T-helper 17 cell (primary cell): ENCODE measurements at regions not wholly inside any gene's neighbourhood (a gene's known extent, or its start where the extent isn't known, plus 50 kb on each side); places are given as distances from the start of the nearest gene placed in this dataset.

ENCODE experiments used
- ATAC-seq: fragments of 150-1000 bp; cut with Tn5 transposase; 2 replicates; pipeline ENCODE4 v1.10.0; 2021; ENCODE audit warnings: mild to moderate bottlenecking, moderate library complexity
- DNase-seq, 3 donors: peaks; one replicate each; pipeline versions ENCODE4 v3.0.0 to v3.0.0-alpha.2; 2020 to 2021
- H3K9me3 ChIP-seq: one replicate; pipeline ENCODE4 v1.7.0; 2013; ENCODE audit warnings: low read length, mild to moderate bottlenecking; ENCODE audit not compliant: control insufficient read depth, poor library complexity, severe bottlenecking
- H3K27ac Mint-ChIP-seq: one replicate; pipeline ENCODE4 v1.8.0; 2022; ENCODE audit warnings: mild to moderate bottlenecking, moderate library complexity, mixed read lengths
- H3K27me3 Mint-ChIP-seq: one replicate; pipeline ENCODE4 v1.8.0; 2022; ENCODE audit warnings: mixed read lengths
- H3K36me3 Mint-ChIP-seq: one replicate; pipeline ENCODE4 v1.8.0; 2022; ENCODE audit warnings: low read depth, mixed read lengths
- H3K4me1 Mint-ChIP-seq: one replicate; pipeline ENCODE4 v1.8.0; 2022; ENCODE audit warnings: mild to moderate bottlenecking, mixed read lengths
- H3K4me3 Mint-ChIP-seq: one replicate; pipeline ENCODE4 v1.8.0; 2022; ENCODE audit warnings: mild to moderate bottlenecking, moderate library complexity, mixed read lengths

GRCh38 chr19:31730270-31730669 is 381.0 kb upstream of the TSHZ3 start:
- H3K9me3 ChIP-seq: no peaks in the 10 kb centered on the region
- no peak for DNase-seq
- H3K27ac Mint-ChIP-seq: no peak overlapping the region
- no peaks in the 10 kb centered on the region for H3K27me3 Mint-ChIP-seq
- H3K36me3 Mint-ChIP-seq: no peaks in the 10 kb centered on the region
- no peaks in the 10 kb centered on the region for H3K4me1 Mint-ChIP-seq
- ATAC-seq: no peak
- H3K4me3 Mint-ChIP-seq: no peak overlapping the region

- H3K4me3 Mint-ChIP-seq: no peak overlapping the region
- H3K27ac Mint-ChIP-seq: no peak overlapping the region
- ATAC-seq: no peak
These were observed 384.4 kb upstream of the TSHZ3 start for GRCh38 chr19:31733591-31733990.

GRCh38 chr19:31742249-31742648 is 393.0 kb upstream of the TSHZ3 start:
- no peak for DNase-seq
- no peak overlapping the region for H3K27ac Mint-ChIP-seq

More at GRCh38 chr19:31733591-31733990, 384.4 kb upstream of the TSHZ3 start:
- H3K9me3 ChIP-seq: no peaks in the 10 kb centered on the region
- DNase-seq: no peak
- no peaks in the 10 kb centered on the region for H3K4me1 Mint-ChIP-seq
- no peaks in the 10 kb centered on the region for H3K27me3 Mint-ChIP-seq
- H3K36me3 Mint-ChIP-seq: no peaks in the 10 kb centered on the region

GRCh38 chr19:31745731-31746130 is 396.5 kb upstream of the TSHZ3 start:
- no peak for DNase-seq

More at GRCh38 chr19:31742249-31742648, 393.0 kb upstream of the TSHZ3 start:
- no peaks in the 10 kb centered on the region for H3K4me1 Mint-ChIP-seq
- no peak overlapping the region for H3K4me3 Mint-ChIP-seq
- no peaks in the 10 kb centered on the region for H3K27me3 Mint-ChIP-seq
- H3K36me3 Mint-ChIP-seq: no peaks in the 10 kb centered on the region
- H3K9me3 ChIP-seq: no peaks in the 10 kb centered on the region
- ATAC-seq: no peak

GRCh38 chr19:31749231-31749630 is 400.0 kb upstream of the TSHZ3 start:
- Mint-ChIP-seq H3K27ac (no peak overlapping the region), H3K36me3 (no peaks in the 10 kb centered on the region), H3K4me3 (no peak overlapping the region)

More at GRCh38 chr19:31745731-31746130, 396.5 kb upstream of the TSHZ3 start:
- no peaks in the 10 kb centered on the region for H3K4me1 Mint-ChIP-seq
- no peaks in the 10 kb centered on the region for H3K9me3 ChIP-seq
- no peak for ATAC-seq
- no peak overlapping the region for H3K4me3 Mint-ChIP-seq
- no peak overlapping the region for H3K27ac Mint-ChIP-seq
- no peaks in the 10 kb centered on the region for H3K36me3 Mint-ChIP-seq
- H3K27me3 Mint-ChIP-seq: no peaks in the 10 kb centered on the region

GRCh38 chr19:31759359-31759758 is 410.1 kb upstream of the TSHZ3 start:
- H3K27me3 Mint-ChIP-seq: no peaks in the 10 kb centered on the region
- no peaks in the 10 kb centered on the region for H3K36me3 Mint-ChIP-seq
- no peak overlapping the region for H3K4me3 Mint-ChIP-seq
- ATAC-seq: no peak
- H3K27ac Mint-ChIP-seq: no peak overlapping the region
- no peaks in the 10 kb centered on the region for H3K4me1 Mint-ChIP-seq
- H3K9me3 ChIP-seq: no peaks in the 10 kb centered on the region
- DNase-seq: no peak

More at GRCh38 chr19:31749231-31749630, 400.0 kb upstream of the TSHZ3 start:
- DNase-seq (no peak), ATAC-seq (no peak)
- no peaks in the 10 kb centered on the region for H3K4me1 Mint-ChIP-seq
- no peaks in the 10 kb centered on the region for H3K9me3 ChIP-seq
- no peaks in the 10 kb centered on the region for H3K27me3 Mint-ChIP-seq

- Mint-ChIP-seq H3K36me3 (no peaks in the 10 kb centered on the region), H3K4me1 (no peaks in the 10 kb centered on the region), H3K27me3 (no peaks in the 10 kb centered on the region), H3K27ac (no peak overlapping the region), H3K4me3 (no peak overlapping the region)
- ATAC-seq (no peak), DNase-seq (no peak)
- no peaks in the 10 kb centered on the region for H3K9me3 ChIP-seq
These were observed 412.2 kb upstream of the TSHZ3 start for GRCh38 chr19:31761281-31761913.

GRCh38 chr19:31770223-31770622 is 421.0 kb upstream of the TSHZ3 start:
- ATAC-seq (no peak), DNase-seq (no peak)
- no peaks in the 10 kb centered on the region for H3K4me1 Mint-ChIP-seq
- no peaks in the 10 kb centered on the region for H3K9me3 ChIP-seq
- H3K36me3 Mint-ChIP-seq: no peaks in the 10 kb centered on the region
- no peak overlapping the region for H3K27ac Mint-ChIP-seq
- H3K27me3 Mint-ChIP-seq: no peaks in the 10 kb centered on the region
- no peak overlapping the region for H3K4me3 Mint-ChIP-seq

GRCh38 chr19:31772915-31773314 is 423.7 kb upstream of the TSHZ3 start:
- no peak for DNase-seq
- H3K9me3 ChIP-seq: no peaks in the 10 kb centered on the region
- no peaks in the 10 kb centered on the region for H3K4me1 Mint-ChIP-seq
- no peaks in the 10 kb centered on the region for H3K36me3 Mint-ChIP-seq
- H3K27ac Mint-ChIP-seq: no peak overlapping the region
- H3K4me3 Mint-ChIP-seq: no peak overlapping the region
- H3K27me3 Mint-ChIP-seq: no peaks in the 10 kb centered on the region
- no peak for ATAC-seq

GRCh38 chr19:31781542-31781941 is 432.3 kb upstream of the TSHZ3 start:
- H3K4me3 Mint-ChIP-seq: no peak overlapping the region
- no peaks in the 10 kb centered on the region for H3K4me1 Mint-ChIP-seq
- no peak overlapping the region for H3K27ac Mint-ChIP-seq
- no peaks in the 10 kb centered on the region for H3K9me3 ChIP-seq
- DNase-seq (no peak), ATAC-seq (no peak)
- H3K36me3 Mint-ChIP-seq: no peaks in the 10 kb centered on the region
- no peaks in the 10 kb centered on the region for H3K27me3 Mint-ChIP-seq

GRCh38 chr19:31783592-31783991 is 434.4 kb upstream of the TSHZ3 start:
- Mint-ChIP-seq H3K4me3 (no peak overlapping the region), H3K4me1 (no peaks in the 10 kb centered on the region), H3K27me3 (no peaks in the 10 kb centered on the region), H3K36me3 (no peaks in the 10 kb centered on the region), H3K27ac (no peak overlapping the region)
- DNase-seq: no peak
- no peak for ATAC-seq
- H3K9me3 ChIP-seq: no peaks in the 10 kb centered on the region

- no peak overlapping the region for H3K27ac Mint-ChIP-seq
These were observed 435.4 kb upstream of the TSHZ3 start for GRCh38 chr19:31784671-31785101.

GRCh38 chr19:31801611-31802010 is 452.4 kb upstream of the TSHZ3 start:
- no peak for ATAC-seq
- no peak for DNase-seq
- Mint-ChIP-seq H3K27ac (no peak overlapping the region), H3K36me3 (no peaks in the 10 kb centered on the region), H3K4me3 (no peak overlapping the region), H3K27me3 (peaks cover 8% of the 10 kb centered on the region), H3K4me1 (no peaks in the 10 kb centered on the region)
- no peaks in the 10 kb centered on the region for H3K9me3 ChIP-seq

More at GRCh38 chr19:31784671-31785101, 435.4 kb upstream of the TSHZ3 start:
- Mint-ChIP-seq H3K4me1 (no peaks in the 10 kb centered on the region), H3K36me3 (no peaks in the 10 kb centered on the region), H3K27me3 (no peaks in the 10 kb centered on the region), H3K4me3 (no peak overlapping the region)
- no peak for DNase-seq
- no peaks in the 10 kb centered on the region for H3K9me3 ChIP-seq
- ATAC-seq: no peak

GRCh38 chr19:31803835-31804446 is 454.7 kb upstream of the TSHZ3 start:
- Mint-ChIP-seq H3K4me3 (no peak overlapping the region), H3K4me1 (no peaks in the 10 kb centered on the region), H3K36me3 (no peaks in the 10 kb centered on the region), H3K27ac (no peak overlapping the region), H3K27me3 (peaks cover 8% of the 10 kb centered on the region)
- no peak for ATAC-seq
- no peaks in the 10 kb centered on the region for H3K9me3 ChIP-seq
- no peak for DNase-seq
